Activated CD8-positive, alpha-beta memory T cell treated with anti-CD3 and anti-CD28 coated beads, Interleukin-2, amount 50 U/mL, for 4 hours (primary cell): ENCODE measurements at regions not wholly inside any gene's neighbourhood (a gene's known extent, or its start where the extent isn't known, plus 50 kb on each side); places are given as distances from the start of the nearest gene placed in this dataset.

Experiments used
- DNase-seq: peaks from one replicate; pipeline ENCODE4 v3.0.0-alpha.2; 2020

DNA sequence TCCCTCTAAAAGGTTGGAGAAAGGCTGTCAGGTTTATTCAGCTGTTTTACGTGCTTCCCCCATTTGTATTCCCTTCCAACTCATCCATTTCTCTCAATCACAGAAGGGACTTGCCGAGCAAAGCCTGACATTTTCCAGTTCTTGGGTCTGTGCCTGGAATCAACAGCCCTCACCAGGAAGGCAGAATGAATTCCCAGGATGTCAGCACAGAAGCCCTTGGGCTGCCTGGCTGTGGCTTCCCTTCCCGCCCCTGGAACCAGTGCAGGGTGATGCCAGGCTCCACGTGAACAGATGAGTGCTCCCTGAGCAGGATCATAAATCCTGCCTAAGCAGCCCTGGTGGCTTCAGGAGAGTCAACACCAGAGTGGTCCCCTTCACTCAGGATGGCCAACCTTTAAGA lies 86.1 kb upstream of the CD83 start:
- DNase-seq, result no peak

DNA sequence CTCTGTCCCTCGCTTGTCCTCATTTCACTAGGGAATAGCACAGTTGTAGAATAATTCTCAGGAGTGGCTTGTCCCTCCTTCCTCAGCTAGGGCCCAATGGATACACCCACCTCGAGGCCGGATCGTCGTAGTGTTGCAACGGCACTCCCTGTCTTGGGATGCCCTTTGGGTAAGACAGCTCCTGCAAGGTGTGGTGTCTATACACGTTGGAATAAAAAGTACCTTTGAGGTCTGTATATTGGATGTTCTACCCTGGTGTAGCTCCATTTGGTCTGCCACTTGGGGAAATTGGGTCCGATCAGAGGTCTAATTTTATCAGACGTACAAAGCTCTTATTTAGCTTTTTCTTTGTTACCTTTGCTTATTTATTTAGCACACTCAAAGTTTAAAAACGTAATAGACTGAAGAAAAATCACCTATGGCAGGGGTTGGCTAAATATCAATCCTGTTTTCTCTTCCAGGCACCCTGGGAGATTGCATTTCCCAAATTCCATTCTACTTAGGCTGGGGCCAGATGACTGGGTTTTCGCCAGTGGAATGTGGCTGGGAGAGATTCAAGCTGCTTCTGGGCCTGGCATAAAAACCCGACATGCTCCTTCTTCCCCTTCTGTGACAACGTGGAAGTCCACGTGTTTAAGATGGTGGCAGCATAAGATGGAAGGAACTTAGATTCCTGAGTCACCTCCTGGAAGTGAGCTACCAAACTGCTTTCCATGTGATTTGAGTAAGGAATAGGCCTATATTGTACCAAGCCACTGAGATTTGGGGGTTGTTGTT lies 82.3 kb upstream of the CD83 start:
- no peak for DNase-seq

DNA sequence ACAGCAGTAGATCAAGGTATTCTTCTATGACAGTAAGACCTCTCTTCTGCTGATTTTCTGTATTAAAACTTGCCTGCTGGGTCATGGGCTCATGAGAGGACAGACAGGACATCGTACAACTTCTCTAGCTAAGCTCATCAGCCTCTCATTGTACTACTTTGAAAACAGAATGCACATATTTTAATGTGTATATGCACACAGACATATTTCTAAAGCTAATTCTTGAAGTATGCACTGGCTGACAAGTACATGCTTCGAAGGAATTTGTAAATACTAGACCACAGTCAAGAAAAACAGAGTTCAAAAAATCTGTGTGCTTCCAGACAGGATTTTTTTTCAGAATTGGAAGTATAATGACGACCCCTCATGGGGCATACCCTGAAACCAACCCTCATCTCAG lies 81.7 kb upstream of the CD83 start:
- no peak for DNase-seq

DNA sequence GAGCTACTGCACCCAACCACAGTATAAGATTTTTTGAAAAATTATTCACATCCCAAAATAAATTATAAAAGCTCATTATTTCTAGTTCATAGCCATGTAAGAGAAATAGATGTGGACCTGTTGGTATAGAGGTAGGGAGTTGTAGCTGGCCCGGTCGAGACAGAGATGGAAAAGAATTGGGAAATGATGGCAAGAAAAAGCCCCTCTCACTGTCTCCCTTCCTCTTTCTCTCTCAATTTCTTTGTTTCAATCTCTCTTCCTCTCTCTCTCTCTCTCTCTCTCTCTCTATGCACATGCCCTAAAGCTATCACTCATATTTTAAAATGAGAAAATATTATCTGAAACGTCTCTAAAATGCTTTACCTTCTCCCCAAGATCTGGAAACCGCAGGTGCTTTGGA lies 80.7 kb upstream of the CD83 start:
- no peak for DNase-seq

DNA sequence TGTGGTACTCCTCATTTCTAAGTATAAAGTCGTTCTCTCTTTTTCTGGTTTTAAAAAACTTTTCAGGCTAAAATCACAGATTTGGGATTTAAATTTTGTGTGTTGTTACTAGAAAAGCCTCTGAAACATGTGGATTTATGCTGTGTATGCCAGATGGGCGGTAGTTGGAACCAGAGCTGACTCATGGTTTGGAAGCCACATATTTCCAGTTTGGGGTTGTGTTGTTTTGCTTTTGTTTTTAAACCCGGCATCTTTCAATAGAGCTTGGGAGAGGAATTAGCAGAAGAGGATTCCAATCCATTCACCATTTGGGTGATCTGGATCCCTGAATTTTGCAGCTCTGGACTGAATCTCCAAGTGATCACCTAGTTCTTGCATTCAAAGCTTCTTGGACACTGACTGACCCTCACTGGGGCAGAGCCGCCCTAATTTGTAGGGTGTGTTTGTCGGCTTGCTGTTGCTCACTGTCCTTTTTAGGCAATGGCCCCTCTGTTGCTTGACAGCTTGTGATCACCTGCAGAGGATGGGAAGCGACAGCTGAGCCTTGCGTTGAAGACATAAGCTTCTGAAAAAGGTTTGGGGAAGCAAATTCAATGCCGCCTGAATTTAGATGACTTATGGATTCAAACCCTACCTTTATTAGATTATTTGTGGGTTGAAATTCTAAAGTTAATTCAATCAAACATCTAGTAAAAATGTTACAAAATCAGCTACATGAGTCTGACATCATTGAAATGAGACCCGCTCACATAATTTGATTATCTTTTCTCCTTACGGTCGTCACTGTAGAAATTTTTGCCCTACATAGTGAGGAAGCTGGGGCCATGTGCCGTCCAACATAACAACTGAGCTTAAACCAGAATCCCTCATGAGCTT lies 79.9 kb upstream of the CD83 start:
- DNase-seq, result no peak

DNA sequence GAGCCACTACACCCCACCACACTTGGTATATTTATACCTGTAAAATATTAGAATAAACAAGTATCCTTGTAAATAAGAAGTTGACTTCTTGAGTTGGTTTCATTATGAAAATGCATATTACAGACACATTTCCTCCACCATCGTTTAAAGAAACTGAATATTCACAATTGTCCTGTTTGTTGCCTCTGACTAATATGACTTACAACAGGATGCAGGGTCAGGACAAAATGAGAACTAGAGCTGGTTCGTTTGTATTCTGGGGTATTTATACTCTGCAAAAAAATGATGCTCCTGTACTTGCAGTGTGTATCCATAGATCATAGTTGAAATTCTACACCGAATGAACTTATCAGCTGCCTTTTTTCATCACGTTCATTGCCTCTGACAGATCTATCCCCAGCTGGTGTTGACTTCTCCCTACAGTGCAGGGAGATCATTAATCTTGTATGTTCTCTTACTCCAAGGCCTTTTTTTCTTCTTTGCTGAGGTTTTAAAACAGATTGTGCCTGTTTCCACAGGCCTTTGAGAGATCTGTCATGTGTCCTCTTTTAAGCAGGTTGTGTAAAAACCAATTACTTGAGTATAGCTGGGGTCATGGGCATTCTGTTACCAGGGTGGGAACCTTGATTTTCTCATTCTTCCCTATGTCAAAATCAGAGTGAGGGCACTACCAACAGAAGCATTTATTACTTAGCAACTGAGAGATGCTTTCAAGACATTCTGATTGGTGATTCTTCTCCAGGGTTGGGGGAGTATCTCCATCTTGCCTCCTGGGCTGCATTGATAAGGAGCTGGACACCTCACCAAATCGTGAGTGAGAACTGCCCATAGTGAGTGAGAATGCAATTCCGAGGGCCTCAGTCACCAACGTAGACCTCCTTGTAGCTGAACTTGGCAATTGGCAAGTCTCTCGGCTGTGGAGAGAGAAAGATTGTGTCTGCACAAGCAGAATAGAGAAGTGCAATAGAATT lies 78.8 kb upstream of the CD83 start:
- DNase-seq, result no peak

DNA sequence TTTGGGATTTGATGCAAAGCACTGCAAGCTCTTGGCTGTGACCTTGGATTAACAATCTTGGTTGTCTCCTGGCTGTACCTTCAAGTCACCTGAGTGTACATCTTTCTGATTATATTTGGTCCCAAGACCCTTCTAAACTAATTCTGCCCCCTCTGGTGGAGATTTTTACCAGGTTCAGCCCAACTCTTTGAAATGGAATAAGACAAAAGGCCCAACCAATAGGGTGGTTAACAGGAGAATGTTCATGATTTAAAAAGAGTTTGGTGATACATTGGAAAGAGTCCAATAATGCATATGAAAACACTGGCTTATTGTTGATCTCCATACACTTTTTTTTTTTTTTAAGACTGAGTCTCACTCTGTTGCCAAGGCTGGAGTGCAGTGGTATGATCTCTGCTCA lies 77.5 kb upstream of the CD83 start:
- DNase-seq, result no peak

DNA sequence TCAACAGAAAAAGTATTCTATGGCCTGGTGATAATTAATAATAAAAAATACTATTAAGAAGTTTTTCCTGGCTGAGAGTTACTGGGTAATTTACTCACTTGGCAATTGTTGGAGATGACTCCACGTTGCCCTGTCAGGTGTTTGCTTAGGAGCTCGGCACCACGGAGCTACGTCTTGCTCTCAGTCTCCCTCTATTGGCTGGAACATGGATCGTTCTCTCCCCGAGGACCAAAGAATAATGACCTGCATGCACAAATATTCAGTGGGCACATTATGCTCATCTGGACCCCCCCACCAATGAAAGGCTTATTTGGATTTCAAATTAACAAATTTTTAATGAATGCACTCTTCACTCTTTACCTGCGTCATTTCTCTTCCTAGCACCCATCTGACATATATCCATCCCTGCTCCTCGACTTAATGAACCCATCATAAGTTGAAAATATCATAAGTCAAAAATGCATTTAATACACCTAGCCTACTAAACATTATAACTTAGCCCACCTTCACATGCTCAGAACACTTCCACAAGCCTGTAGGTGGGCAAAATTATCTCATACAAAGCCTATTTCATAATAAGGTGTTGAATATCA lies 71.0 kb upstream of the CD83 start:
- peak; percentile 36 for DNase-seq

DNA sequence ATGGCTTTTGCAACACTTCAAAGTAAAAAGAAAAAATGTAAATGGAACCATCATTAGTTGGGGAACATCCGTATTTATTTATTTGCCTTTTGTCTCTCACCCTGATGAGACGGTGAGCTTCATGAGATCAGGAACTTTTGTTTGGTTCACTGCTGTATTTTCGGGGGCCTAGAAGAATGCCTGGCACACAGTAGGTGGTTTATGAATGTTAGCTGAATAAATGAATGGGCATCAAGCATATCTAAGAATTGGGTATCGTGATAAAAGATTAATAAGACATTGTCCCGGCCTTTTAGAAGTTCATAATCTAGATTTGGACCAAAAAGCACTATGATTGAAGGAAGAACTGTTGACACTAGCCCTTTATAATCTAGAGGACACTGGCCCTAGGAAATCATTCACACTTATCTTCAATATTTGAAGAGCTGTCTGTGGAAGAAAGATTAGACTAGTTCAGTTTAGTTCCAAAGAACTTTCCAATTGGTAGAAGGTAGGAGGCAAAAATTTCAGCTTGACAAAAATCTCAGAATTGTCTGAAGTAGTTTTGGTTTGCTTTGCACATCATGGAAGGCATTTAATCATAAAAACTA lies 70.3 kb upstream of the CD83 start:
- no peak for DNase-seq

DNA sequence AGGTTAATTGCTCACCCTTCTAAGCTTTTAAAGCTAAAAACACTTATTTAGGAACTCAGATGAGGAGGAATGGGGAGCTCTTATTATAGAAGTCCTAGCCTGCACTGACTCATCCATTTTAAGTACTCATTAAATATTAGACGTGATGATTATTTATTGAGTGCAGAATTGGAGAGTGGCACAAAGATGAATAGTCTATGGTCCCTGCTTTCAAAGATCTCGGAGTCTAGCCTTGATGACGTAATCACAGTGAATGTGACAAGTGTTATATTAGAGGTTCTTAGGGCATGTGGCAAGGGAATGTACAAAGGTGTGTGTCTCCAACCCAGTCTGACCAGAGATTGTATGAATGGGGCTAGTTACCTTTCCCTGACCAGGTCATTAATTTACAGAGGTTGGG lies 68.7 kb upstream of the CD83 start:
- DNase-seq, result no peak

DNA sequence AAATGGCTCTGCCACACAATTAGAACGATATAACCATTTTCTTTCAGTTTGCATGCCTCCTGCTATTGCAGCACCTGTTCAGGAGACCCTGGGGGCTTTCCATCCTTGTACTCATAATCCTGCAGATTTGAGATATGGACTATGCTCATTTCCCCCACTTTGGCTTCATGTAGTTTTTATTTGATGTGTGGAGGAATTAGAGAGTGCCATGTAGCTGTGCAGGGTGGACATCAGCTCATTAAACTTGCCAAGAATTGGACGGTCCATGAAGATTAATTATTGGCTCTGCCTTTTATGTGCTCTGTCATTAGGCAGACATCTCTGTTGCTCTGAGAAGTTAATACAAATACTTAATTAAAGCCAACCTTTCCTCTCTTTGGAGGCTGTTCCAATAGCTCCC lies 66.2 kb upstream of the CD83 start:
- DNase-seq, result no peak

DNA sequence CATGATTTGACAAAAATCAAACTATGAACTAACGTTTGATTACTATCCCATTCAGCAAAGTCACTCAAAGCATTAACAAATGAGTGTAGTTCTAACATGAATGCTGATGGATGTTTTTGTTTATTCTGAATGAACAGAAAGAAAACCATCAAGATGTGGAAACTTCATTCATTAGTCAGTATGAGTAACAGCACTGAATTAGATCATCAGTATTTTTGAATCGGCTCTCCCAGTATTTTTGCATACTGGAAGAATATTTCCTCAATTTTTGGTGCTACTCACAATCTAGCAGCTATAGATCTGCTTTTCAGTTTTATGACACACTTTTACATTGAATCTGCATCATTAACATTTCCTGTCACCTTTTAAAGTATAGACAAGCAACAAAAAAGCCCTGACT lies 63.8 kb upstream of the CD83 start:
- no peak for DNase-seq

DNA sequence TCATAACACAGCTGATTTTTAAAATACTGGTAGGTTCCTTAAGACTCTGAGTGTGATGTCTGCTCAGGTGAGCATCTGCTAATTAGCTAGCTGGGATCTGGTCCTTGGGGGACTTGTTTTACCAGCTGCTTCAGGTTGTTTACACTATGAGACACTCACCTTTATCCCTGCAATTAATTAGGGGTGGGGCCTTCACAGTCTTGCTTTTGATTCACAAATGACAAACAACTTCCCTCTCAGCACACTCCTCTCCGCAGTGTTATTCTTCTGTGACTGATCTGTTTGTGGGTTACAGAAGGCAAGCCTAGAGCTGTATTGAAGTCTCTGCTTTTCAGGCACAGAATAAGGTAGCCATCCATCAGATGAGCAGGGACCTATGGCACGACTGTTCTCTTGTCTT lies 62.0 kb upstream of the CD83 start:
- DNase-seq, result no peak

DNA sequence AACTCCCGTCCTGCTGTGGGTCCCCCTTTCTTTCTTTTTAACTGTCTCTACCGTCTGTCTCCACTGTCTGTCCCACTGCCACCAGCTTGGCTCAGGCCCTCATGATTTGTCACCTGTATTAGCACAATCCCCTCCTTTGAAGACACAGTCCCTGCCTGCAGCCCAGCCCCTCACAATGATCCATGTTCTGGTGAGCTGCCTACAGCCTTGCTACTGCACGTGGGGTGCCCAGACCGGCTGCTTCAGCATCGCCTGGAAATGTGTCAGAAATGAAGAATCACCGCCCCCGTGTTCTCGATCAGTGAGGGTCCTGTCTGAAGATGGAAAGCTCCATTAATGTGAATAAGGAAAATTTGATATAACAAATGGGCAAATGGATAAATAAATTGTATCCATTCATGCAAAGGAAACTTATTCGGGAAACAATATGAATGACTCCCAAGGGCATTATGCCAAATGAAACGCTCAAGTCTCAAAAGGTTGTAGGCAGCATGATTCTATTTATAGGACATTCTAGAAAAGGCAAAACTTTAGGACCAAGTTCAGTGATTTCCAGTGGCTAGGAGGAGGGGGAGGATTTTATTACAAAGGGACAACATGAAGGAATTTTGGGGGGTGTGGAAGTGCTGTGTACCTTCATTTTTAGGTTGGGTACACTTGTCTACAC lies 59.4 kb upstream of the CD83 start:
- no peak for DNase-seq

DNA sequence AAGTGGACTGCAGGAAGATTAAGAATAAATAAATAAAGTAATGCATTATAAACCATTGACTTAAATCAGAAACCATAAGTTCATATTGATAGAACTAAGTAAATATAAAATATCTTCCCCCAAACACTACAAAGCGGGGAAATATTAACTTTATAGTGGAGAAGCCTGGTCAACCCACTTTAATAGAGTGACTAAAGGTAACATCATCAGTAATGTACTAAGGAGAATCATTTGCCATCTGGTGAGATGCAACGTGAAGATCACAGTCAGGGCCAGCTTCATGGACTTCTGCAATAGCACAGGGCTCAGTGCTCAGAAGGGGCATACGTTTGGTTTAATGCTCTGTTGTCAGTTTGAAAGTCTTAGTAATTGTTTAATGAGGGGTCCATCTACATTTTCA lies 58.8 kb upstream of the CD83 start:
- no peak for DNase-seq

DNA sequence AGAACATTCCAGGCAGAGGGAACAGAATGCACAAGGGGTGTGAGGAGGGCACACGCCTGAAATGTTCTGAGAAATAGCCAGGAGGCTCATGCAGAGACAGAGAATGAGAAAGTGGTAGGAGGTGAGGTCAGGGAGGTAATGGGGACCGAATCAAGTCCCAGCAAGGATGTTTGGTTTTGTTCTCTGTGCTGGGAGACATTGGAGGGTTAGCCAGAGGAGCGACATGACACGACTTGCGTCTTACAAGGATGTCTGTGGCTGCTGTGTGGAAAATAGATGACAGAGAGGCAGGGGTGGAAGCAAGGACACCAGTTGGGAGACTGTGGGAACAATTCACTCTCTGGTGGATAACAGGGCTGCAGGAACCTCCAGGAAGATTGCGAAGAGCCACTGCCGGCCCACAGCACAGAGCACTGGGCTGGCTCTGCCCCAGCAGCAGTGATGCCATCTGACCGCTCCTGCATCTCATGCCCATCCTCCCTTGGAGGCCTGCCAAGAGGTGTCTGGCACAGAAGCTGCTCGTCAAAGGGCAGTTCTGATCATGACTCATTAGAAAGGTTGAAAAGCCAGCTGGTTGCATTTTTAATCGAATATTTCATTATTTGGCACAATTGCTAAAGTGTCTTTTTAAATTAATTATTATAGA lies 57.7 kb upstream of the CD83 start:
- no peak for DNase-seq

DNA sequence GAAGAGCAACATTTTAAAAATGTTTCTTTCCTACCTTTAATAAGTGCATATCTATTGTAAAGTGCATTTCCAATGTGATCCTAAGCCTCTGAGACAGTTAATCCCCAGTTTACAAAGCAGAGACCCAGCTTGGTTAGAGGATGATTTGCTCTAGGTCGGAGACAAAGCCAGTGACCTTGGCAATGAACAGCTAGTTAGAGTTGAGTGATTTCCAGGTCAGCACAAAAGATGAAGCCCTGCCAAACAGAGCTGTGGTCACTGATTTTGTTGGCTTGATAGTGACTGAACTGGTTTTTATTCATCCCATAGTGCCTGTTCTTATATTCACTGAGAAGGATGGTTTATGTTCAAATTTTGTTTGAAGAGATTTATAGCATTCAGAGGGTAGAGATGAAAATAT lies 56.6 kb upstream of the CD83 start:
- DNase-seq, result no peak

DNA sequence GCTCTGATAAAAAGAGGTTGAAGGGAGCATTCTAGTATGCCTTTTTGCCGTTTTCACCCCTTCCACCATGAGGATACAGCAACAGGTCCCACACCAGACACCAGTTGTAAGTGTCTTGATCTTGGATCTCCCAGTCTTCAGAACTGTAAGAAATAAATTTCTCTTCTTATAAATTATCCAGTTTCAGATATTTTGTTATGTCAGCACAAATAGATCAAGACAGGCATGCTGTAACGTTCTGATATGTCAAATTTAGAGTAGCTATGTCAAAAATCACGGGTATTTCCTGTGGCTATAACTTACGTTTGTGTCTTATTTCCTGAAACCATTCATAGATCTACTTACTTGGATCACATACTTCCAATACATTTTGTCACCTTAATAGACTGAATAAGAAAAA lies 55.9 kb upstream of the CD83 start:
- no peak for DNase-seq

DNA sequence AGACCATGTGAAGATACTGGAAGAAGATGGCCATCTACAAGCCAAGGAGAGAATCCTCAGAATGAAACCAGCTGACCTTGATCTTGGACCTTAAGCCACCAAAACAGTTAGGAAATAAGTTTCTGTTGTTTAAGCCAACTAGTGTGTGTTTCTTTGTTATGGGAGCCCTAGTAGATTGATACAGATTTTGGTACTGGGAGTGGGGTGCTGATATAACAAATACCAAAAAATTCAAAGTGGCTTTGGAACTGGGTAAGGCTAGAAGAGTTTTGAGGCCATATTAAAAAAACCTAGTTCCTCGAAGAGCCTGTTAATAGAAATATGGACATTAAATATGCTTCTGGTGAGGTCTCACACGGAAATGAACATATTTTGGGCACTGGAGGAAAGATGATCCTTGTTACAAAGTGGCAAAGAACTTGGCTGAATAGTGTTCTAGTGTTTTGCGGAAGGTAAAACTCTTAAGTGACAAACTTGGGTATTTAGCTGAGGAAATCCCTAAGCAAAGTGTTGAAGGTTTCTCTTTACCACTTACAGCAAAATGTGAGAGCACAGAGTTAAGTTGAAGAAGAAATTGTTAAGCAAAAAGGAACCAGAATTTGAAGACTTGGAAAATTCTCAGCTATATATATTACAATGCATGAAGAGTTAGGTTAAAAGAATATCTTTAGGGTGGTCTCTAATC lies 55.1 kb upstream of the CD83 start:
- no peak for DNase-seq

DNA sequence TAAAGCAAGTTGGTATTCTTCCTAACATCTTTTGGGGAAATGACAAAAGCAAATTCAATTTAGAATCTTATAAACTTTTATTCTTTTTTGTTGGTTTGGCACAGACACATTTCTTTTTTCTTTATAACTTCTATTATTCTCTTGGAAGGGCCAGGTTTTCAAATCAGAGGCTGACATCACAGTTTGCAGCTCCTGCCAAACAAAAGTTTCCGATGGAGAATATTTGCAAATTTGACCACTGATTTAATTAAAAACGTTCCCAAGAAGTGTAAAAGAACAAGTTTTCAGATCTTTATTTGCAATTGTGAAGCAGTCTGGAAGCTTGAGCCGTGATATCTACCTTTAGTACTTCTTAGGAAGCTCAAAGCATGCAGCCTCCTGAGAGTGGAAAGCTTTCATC lies 53.8 kb upstream of the CD83 start:
- DNase-seq, result no peak

DNA sequence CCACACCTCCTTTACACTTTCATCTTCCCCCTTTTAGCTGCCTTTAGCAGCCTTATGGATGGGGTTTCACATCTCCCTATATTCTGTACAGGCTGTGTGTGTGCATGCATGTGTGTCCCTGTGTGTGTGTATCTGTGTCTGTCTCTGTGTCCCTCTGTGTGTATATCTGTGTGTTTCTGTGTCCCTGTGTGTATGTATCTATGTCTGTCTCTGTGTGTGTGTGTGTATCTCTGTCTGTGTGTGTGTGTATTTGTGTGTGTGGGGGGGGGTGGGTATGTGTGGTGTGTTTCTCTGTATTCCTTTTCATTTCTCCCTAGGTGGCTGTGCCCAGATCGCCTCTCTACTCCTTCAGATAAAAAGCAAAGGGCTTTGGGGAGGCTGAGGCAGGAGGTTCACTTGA lies 52.2 kb upstream of the CD83 start:
- DNase-seq, result no peak
